Right atrium auricular region (tissue), 2 donors: ENCODE measurements at regions not wholly inside any gene's neighbourhood (a gene's known extent, or its start where the extent isn't known, plus 50 kb on each side); places are given as distances from the start of the nearest gene placed in this dataset.
"Not testable (repeated sequence)": the region's sequence is repeated elsewhere in the genome, so short reads cannot be mapped to it uniquely, and the experiment has no call there.

ENCODE experiments used
- DNase-seq: peaks from one replicate; pipeline ENCODE4 v3.0.0-alpha.2; 2019; ENCODE audit warnings: low spot score
- H3K27ac ChIP-seq, 2 donors: fragments of 200-600 bp; sonication (generic); 1 replicate in 1 of 2; 2 replicates in 1 of 2; pipeline ENCODE4 v1.5.1; 2016 to 2019
- H3K27me3 ChIP-seq, 2 donors: fragments of 200-600 bp; sonication (generic); one replicate each; pipeline versions ENCODE4 v1.5.1 to v1.6.0; 2017 to 2019
- H3K36me3 ChIP-seq: fragments of 200-600 bp; sonication (generic); one replicate; pipeline ENCODE4 v1.5.1; 2016
- H3K4me1 ChIP-seq, 2 donors: fragments of 200-600 bp; sonication (generic); one replicate each; pipeline versions ENCODE4 v1.5.1 to v1.6.0; 2017 to 2019
- H3K4me3 ChIP-seq, 2 donors: fragments of 200-600 bp; sonication (generic); 1 replicate in 1 of 2; 2 replicates in 1 of 2; pipeline ENCODE4 v1.5.1; 2017 to 2019; ENCODE audit warnings: mild to moderate bottlenecking in 1 of 2, moderate library complexity in 1 of 2
- H3K9me3 ChIP-seq, 2 donors: fragments of 200-600 bp; sonication (generic); one replicate each; pipeline ENCODE4 v1.5.1; 2019
- TF ChIP-seq, protein P1 (sequence below), 2 donors: fragments of 200-600 bp; sonication (generic); IDR thresholded peaks; one replicate each; pipeline ENCODE4 v1.5.1; 2019; ENCODE audit warnings: antibody characterized with exemption in 2 of 2

DNA sequence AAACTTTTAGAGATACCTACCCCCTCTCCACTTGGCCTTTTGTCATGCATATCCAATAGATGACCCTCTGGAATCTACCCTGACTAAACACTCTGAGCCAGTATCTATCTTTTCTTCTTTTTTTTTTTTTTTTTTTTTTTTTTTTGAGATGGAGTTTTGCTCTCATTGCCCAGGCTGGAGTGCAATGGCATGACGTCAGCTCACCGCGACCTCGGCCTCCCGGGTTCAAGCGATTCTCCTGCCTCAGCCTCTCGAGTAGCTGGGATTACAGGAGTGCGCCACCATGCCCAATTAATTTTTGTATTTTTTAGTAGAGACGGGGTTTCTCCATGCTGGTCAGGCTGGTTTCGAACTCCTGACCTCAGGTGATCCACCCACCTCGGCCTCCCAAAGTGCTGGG, 50.8 kb upstream of the GRIN2B start:
- not testable (repeated sequence) for H3K36me3 ChIP-seq, H3K27ac ChIP-seq, DNase-seq, H3K27me3 ChIP-seq, H3K4me3 ChIP-seq, H3K9me3 ChIP-seq, H3K4me1 ChIP-seq

DNA sequence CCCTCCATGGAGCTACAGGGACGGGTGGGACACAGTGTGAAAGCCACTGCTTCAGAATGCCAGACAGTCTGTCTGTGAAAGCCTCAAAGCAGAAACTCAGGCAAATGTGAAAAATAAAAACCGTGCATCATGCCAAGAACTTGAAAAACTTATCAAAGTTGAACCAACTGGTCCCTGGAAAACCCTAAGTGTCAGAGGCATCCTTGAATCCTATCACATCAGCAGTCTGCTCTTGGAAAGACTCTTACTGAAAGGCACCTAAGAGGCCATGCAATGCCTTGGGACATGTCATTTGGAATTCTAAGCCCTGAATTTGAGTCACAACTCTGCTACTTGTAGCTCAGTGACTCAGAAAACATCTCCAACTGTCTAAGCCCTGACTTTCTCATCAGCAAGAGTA, 62.4 kb upstream of the GRIN2B start:
- TF ChIP-seq, protein P1, sequence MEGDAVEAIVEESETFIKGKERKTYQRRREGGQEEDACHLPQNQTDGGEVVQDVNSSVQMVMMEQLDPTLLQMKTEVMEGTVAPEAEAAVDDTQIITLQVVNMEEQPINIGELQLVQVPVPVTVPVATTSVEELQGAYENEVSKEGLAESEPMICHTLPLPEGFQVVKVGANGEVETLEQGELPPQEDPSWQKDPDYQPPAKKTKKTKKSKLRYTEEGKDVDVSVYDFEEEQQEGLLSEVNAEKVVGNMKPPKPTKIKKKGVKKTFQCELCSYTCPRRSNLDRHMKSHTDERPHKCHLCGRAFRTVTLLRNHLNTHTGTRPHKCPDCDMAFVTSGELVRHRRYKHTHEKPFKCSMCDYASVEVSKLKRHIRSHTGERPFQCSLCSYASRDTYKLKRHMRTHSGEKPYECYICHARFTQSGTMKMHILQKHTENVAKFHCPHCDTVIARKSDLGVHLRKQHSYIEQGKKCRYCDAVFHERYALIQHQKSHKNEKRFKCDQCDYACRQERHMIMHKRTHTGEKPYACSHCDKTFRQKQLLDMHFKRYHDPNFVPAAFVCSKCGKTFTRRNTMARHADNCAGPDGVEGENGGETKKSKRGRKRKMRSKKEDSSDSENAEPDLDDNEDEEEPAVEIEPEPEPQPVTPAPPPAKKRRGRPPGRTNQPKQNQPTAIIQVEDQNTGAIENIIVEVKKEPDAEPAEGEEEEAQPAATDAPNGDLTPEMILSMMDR (IDR thresholded peaks at IDR 0.05), result no peak
- DNase-seq, result no peak
- Histone ChIP-seq H3K4me1 (no peaks in the 10 kb centered on the region), H3K27me3 (no peaks in the 10 kb centered on the region), H3K4me3 (no peak overlapping the region), H3K36me3 (no peaks in the 10 kb centered on the region), H3K27ac (no peak overlapping the region), H3K9me3 (peaks cover 0 to 3% of the 10 kb centered on the region in 2 donors)

DNA sequence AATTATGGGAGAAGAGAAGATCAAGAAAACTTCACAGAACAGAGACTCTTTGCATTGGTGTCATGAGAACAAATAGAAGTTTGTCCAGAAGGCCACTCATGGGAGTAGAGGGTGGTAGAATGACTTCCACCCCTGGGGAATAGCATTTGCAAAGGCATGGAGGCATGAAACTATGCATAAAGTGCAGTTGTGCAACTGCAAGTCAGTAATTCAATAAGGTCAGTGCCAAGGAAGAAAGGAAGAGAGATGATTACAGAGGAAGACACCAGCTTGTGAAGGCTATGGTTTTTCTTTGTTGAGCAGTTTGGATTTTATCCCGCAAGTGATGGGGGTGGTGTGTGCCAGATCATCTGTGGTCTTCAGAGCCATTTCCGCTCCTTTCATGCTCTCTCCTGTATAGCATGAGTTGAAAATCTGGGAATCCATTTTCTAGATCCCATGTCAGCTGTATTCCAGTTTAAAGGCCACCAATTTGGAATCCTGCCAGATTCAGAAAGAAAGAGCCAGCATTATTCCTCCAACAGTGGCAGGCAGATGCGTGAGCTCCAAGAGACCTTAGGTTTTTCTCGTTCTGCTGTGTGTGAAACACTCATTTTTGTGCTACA, 67.6 kb upstream of the GRIN2B start:
- Histone ChIP-seq H3K4me1 (no peaks in the 10 kb centered on the region), H3K9me3 (no peaks in the 10 kb centered on the region), H3K27me3 (no peaks in the 10 kb centered on the region), H3K36me3 (no peaks in the 10 kb centered on the region), H3K27ac (no peak overlapping the region), H3K4me3 (no peak overlapping the region)
- TF ChIP-seq, protein P1 (IDR thresholded peaks at IDR 0.05), result no peak
- DNase-seq, result no peak

DNA sequence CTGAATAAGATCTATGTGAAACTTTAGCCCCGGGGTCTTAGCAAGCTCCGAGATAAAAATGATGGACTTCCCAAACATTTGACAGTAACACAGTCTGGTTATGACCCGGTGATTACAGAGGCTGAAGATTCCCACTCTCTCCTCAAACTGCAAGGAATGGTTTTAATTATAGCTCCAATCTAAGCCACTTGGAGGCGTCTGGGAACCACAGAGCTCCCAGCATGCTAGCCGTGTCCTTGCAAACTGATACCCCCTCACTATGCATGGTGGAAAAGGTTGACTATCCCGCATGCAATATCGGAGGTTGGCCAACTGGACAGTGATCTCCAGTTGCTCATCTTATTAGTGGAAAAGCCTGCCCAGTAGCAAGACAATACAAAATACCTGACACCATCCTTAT, 76.5 kb upstream of the GRIN2B start:
- H3K27ac ChIP-seq, result no peak overlapping the region
- no peaks in the 10 kb centered on the region for H3K4me1 ChIP-seq
- TF ChIP-seq, protein P1 (IDR thresholded peaks at IDR 0.05), result no peak
- DNase-seq, result no peak
- H3K9me3 ChIP-seq, result no peaks in the 10 kb centered on the region
- no peaks in the 10 kb centered on the region for H3K27me3 ChIP-seq
- no peak overlapping the region for H3K4me3 ChIP-seq
- H3K36me3 ChIP-seq, result no peaks in the 10 kb centered on the region

DNA sequence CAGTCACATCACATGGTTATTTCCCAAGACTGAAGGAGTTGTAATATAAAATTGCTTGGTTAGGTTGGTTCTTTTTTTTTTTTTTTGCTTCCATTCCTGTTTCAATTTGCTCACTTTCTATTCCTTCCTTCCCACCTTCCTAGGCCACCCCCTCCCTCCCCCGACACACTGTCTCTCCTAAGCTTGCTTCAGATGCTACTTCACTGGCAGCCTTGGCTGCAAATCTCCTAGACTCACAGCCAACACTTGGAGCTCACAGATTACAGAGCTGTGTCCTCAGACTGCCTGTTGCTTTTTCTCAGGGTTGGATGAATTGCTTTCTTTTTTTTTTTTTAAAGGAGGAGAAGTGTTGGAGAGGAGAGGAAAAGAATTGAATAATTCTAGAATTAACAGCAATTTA, 77.3 kb upstream of the GRIN2B start:
- Histone ChIP-seq H3K4me3 (no peak overlapping the region), H3K36me3 (no peaks in the 10 kb centered on the region), H3K4me1 (no peaks in the 10 kb centered on the region), H3K9me3 (no peaks in the 10 kb centered on the region), H3K27me3 (no peaks in the 10 kb centered on the region), H3K27ac (no peak overlapping the region)
- TF ChIP-seq, protein P1 (IDR thresholded peaks at IDR 0.05), result no peak
- no peak for DNase-seq

DNA sequence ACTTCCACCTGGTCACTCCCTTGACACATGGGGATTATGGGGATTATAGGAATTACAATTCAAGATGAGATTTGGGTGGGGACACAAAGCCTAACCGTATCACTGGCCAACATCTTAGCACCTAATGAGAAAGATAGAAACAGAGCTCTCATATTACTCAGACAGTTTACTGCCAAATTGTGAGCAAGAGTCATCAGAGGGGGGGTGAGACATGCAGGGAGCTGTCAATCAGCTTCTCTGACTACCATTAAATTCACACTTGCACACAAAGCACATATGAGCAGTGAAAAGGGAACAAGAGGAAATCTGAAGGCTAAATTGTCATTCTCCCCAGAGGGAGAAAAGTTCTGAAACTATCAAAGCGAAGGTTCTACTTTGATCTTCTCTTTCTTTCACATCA, 78.1 kb upstream of the GRIN2B start:
- DNase-seq, result no peak
- Histone ChIP-seq H3K4me3 (no peak overlapping the region), H3K4me1 (no peaks in the 10 kb centered on the region), H3K36me3 (no peaks in the 10 kb centered on the region), H3K27me3 (no peaks in the 10 kb centered on the region), H3K9me3 (no peaks in the 10 kb centered on the region), H3K27ac (no peak overlapping the region)
- TF ChIP-seq, protein P1 (IDR thresholded peaks at IDR 0.05), result no peak
